Caco-2 (cell line): ENCODE measurements at regions not wholly inside any gene's neighbourhood (a gene's known extent, or its start where the extent isn't known, plus 50 kb on each side); places are given as distances from the start of the nearest gene placed in this dataset.

ENCODE experiments used
- BruUV-seq: library from RNA; stranded (reverse); fragments of 400-500 nt; replicated peaks from 2 replicates; lab custom pipeline; 2021; lab: Mats Ljungman, UMichigan
- CTCF ChIA-PET: fragments of 300-600 bp; sonication (Branson Sonifier 250); formaldehyde crosslinking; loops from one replicate; lab custom pipeline; 2022; ENCODE audit warnings: antibody characterized with exemption; lab: Charles Lee
- POLR2A ChIA-PET: fragments of 300-600 bp; sonication (Branson Sonifier 250); formaldehyde crosslinking; loops from one replicate; lab custom pipeline; 2022; ENCODE audit warnings: antibody characterized with exemption; lab: Charles Lee
- DNase-seq, 2 experiments: peaks; one replicate each; pipeline versions ENCODE4 v3.0.0 to v3.0.0-alpha.2; 2020 to 2022
- H3K27me3 ChIP-seq: replicated peaks from 2 replicates; pipeline ENCODE4 v1.6.0; 2011; ENCODE audit warnings: low read length; ENCODE audit not compliant: control insufficient read depth, insufficient read depth
- H3K36me3 ChIP-seq: 2 replicates; pipeline ENCODE4 v1.5.1; 2011; ENCODE audit warnings: low read length; ENCODE audit not compliant: control insufficient read depth, insufficient read depth
- H3K4me1 ChIP-seq: fragments of 250-450 bp; sonication (Bioruptor Pico); 2 replicates; pipeline ENCODE4 v1.5.1; 2020; ENCODE audit warnings: mild to moderate bottlenecking
- H3K4me3 ChIP-seq: 2 replicates; pipeline ENCODE4 v1.5.1; 2011; ENCODE audit warnings: low read depth, mild to moderate bottlenecking, control low read depth, low read length
- H3K9me3 ChIP-seq: fragments of 250-450 bp; sonication (Bioruptor Pico); 2 replicates; pipeline ENCODE4 v1.5.1; 2020; ENCODE audit warnings: mild to moderate bottlenecking, moderate library complexity
- H3K27ac Mint-ChIP-seq: one replicate; pipeline ENCODE4 v1.8.0; 2022; ENCODE audit warnings: mixed read lengths; ENCODE audit not compliant: unreplicated experiment
- H3K27me3 Mint-ChIP-seq: one replicate; pipeline ENCODE4 v1.8.0; 2022; ENCODE audit warnings: mixed read lengths; ENCODE audit not compliant: insufficient read depth, unreplicated experiment
- H3K36me3 Mint-ChIP-seq: one replicate; pipeline ENCODE4 v1.8.0; 2022; ENCODE audit warnings: mild to moderate bottlenecking, mixed read lengths; ENCODE audit not compliant: insufficient read depth, unreplicated experiment
- H3K4me1 Mint-ChIP-seq: one replicate; pipeline ENCODE4 v1.8.0; 2022; ENCODE audit warnings: low read depth, mixed read lengths; ENCODE audit not compliant: unreplicated experiment
- H3K4me3 Mint-ChIP-seq: one replicate; pipeline ENCODE4 v1.8.0; 2022; ENCODE audit warnings: mild to moderate bottlenecking, moderate library complexity, mixed read lengths; ENCODE audit not compliant: unreplicated experiment
- H3K9me3 Mint-ChIP-seq: one replicate; pipeline ENCODE4 v1.8.0; 2022; ENCODE audit warnings: mixed read lengths; ENCODE audit not compliant: unreplicated experiment
- intact Hi-C: fragments of 100-400 bp; cut with micrococcal nuclease; formaldehyde crosslinking; loops from one replicate; pipeline ENCODE4 v1.10.0; 2022; ENCODE audit not compliant: unreplicated experiment
- TF ChIP-seq, protein P1 (sequence below), 2 experiments: fragments of 200-600 bp in 1 of 2; IDR thresholded peaks; 1 replicate in 1 of 2; 2 replicates in 1 of 2; pipeline versions ENCODE4 v1.5.1 to v1.8.0; 2011 to 2022; ENCODE audit warnings: antibody characterized with exemption in 1 of 2, control low read depth in 1 of 2, inconsistent platforms in 1 of 2, low read depth in 1 of 2, low read length in 1 of 2, mild to moderate bottlenecking in 1 of 2, moderate library complexity in 1 of 2; ENCODE audit not compliant: insufficient read depth in 1 of 2, severe bottlenecking in 1 of 2, unreplicated experiment in 1 of 2

DNA sequence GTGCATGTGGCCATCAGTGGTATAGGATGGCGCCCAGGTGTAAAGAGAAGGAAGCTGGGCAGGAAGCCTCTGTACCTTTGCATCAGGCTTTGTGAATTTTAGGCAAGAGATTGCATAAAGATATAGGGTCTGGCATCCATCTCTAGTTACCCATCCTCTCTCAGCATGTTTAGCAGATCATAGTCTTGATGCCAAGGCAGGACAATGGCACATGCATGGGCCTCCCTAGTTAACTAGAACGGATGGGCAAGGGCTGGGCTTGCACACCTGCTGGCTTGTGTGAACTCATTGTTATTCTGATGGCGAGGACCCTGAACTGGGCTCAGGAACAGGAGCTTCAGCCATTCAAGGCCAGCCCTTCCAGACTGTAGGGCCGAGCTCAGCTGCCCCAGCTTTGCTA, 229.2 kb upstream of the NCAM1 start:
- Histone ChIP-seq H3K4me3 (no peak overlapping the region), H3K9me3 (no peaks in the 10 kb centered on the region), H3K27me3 (peaks cover 1% of the 10 kb centered on the region; the same call in 1 of the 2 replicates), H3K36me3 (no peaks in the 10 kb centered on the region), H3K4me1 (no peaks in the 10 kb centered on the region)
- no TSS peak for BruUV-seq
- H3K27me3 Mint-ChIP-seq, result peaks cover 8% of the 10 kb centered on the region
- no peaks in the 10 kb centered on the region for H3K4me1 Mint-ChIP-seq
- no peak overlapping the region for H3K4me3 Mint-ChIP-seq
- H3K9me3 Mint-ChIP-seq, result no peaks in the 10 kb centered on the region
- TF ChIP-seq, protein P1, sequence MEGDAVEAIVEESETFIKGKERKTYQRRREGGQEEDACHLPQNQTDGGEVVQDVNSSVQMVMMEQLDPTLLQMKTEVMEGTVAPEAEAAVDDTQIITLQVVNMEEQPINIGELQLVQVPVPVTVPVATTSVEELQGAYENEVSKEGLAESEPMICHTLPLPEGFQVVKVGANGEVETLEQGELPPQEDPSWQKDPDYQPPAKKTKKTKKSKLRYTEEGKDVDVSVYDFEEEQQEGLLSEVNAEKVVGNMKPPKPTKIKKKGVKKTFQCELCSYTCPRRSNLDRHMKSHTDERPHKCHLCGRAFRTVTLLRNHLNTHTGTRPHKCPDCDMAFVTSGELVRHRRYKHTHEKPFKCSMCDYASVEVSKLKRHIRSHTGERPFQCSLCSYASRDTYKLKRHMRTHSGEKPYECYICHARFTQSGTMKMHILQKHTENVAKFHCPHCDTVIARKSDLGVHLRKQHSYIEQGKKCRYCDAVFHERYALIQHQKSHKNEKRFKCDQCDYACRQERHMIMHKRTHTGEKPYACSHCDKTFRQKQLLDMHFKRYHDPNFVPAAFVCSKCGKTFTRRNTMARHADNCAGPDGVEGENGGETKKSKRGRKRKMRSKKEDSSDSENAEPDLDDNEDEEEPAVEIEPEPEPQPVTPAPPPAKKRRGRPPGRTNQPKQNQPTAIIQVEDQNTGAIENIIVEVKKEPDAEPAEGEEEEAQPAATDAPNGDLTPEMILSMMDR (IDR thresholded peaks at IDR 0.05; ENCODE audit: insufficient read depth in 1 of 2, low read depth in 1 of 2, low read length in 1 of 2, severe bottlenecking in 1 of 2, unreplicated experiment in 1 of 2), result no peak
- POLR2A ChIA-PET, result no interaction called here
- CTCF ChIA-PET, result no interaction called here
- H3K36me3 Mint-ChIP-seq, result no peaks in the 10 kb centered on the region
- intact Hi-C loops, result no loop called here
- no peak for DNase-seq
- H3K27ac Mint-ChIP-seq, result no peak overlapping the region

DNA sequence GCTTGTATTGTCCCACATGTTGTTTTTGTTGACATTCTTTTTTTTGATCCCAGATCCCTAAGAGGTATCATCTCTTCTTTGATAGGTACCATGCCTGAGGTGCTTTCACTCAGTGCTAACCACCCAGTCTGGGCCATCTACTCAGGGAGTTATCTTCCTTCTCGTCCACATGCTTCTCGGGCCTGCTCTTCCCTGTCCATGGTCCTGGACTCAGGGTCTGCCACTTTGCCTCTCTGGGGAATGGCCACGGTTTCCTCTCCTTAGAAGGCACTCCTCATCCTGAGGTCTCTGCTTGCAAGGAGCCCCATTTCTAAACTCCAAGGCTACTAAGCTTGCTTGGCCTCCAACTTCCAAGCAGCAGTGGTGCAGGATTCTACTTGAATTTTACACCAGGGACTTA, 227.0 kb upstream of the NCAM1 start:
- no peaks in the 10 kb centered on the region for H3K9me3 ChIP-seq
- H3K4me3 ChIP-seq, result no peak overlapping the region
- no peaks in the 10 kb centered on the region for H3K4me1 ChIP-seq
- Mint-ChIP-seq H3K27me3 (peaks cover 20% of the 10 kb centered on the region), H3K27ac (no peak overlapping the region), H3K9me3 (no peaks in the 10 kb centered on the region), H3K4me1 (no peaks in the 10 kb centered on the region), H3K36me3 (no peaks in the 10 kb centered on the region), H3K4me3 (no peak overlapping the region)
- no peaks in the 10 kb centered on the region for H3K36me3 ChIP-seq
- no TSS peak for BruUV-seq
- POLR2A ChIA-PET, result no interaction called here
- CTCF ChIA-PET, result no interaction called here
- intact Hi-C loops, result no loop called here
- TF ChIP-seq, protein P1 (IDR thresholded peaks at IDR 0.05; ENCODE audit: insufficient read depth in 1 of 2, low read depth in 1 of 2, low read length in 1 of 2, severe bottlenecking in 1 of 2, unreplicated experiment in 1 of 2), result no peak
- DNase-seq, result peak; percentile 67 to 70
- peaks cover 4% of the 10 kb centered on the region; the same call in 1 of the 2 replicates for H3K27me3 ChIP-seq

DNA sequence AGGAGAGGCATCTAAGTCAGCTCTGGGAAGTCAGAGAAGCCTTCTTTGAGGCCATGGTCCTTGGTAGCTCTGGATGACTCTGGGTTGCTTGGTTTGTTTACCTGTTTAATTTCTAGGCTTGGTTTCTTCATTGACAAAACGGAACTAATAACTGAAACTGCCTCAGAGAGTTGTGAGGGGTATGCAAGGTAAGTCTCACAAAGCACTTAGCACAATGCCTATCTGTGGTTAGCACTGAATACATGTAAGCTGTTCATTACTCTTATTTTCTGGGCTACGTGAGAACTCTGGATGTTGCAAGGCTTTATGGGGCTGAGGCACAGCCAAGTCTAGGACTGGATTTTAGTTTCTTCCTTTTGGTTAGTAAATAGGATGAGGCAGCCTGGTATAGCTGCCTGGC, 225.8 kb upstream of the NCAM1 start:
- POLR2A ChIA-PET, result no interaction called here
- no TSS peak for BruUV-seq
- no peaks in the 10 kb centered on the region for H3K36me3 ChIP-seq
- H3K27ac Mint-ChIP-seq, result no peak overlapping the region
- H3K27me3 ChIP-seq, result peaks cover 4% of the 10 kb centered on the region
- TF ChIP-seq, protein P1 (IDR thresholded peaks at IDR 0.05; ENCODE audit: insufficient read depth in 1 of 2, low read depth in 1 of 2, low read length in 1 of 2, severe bottlenecking in 1 of 2, unreplicated experiment in 1 of 2), result no peak
- intact Hi-C loops, result no loop called here
- H3K27me3 Mint-ChIP-seq, result peaks cover 27% of the 10 kb centered on the region
- no peak overlapping the region for H3K4me3 Mint-ChIP-seq
- CTCF ChIA-PET, result no interaction called here
- no peaks in the 10 kb centered on the region for H3K9me3 Mint-ChIP-seq
- H3K4me3 ChIP-seq, result no peak overlapping the region
- H3K4me1 ChIP-seq, result no peaks in the 10 kb centered on the region
- no peaks in the 10 kb centered on the region for H3K9me3 ChIP-seq
- DNase-seq, result no peak
- no peaks in the 10 kb centered on the region for H3K4me1 Mint-ChIP-seq
- H3K36me3 Mint-ChIP-seq, result no peaks in the 10 kb centered on the region
